Brain microvascular endothelial cell (primary cell): ENCODE measurements at regions not wholly inside any gene's neighbourhood (a gene's known extent, or its start where the extent isn't known, plus 50 kb on each side); places are given as distances from the start of the nearest gene placed in this dataset.

Experiments used
- DNase-seq: peaks from one replicate; pipeline ENCODE4 v3.0.0-alpha.2; 2020
- H3K27ac ChIP-seq: fragments of 250-450 bp; sonication (Bioruptor Pico); 2 replicates; pipeline ENCODE4 v1.5.1; 2020; ENCODE audit warnings: mild to moderate bottlenecking, moderate library complexity
- H3K27me3 ChIP-seq: fragments of 250-450 bp; sonication (Bioruptor Pico); replicated peaks from 2 replicates; pipeline ENCODE4 v1.5.1; 2020; ENCODE audit warnings: mild to moderate bottlenecking
- H3K36me3 ChIP-seq: fragments of 250-450 bp; sonication (Bioruptor Pico); replicated peaks from 2 replicates; pipeline ENCODE4 v1.5.1; 2020; ENCODE audit warnings: mild to moderate bottlenecking
- H3K4me3 ChIP-seq: 2 replicates; pipeline ENCODE4 v1.5.1; 2011; ENCODE audit warnings: low read depth, mild to moderate bottlenecking, control low read depth, low read length, moderate library complexity
- CTCF ChIP-seq: IDR thresholded peaks from 2 replicates; pipeline ENCODE4 v1.5.1; 2011; ENCODE audit warnings: low read depth, mild to moderate bottlenecking, moderate library complexity, low read length, control low read depth, inconsistent platforms; ENCODE audit errors: missing control alignments
- in situ Hi-C: cut with HindIII; loops from 2 replicates; pipeline ENCODE4 v1.10.0; 2017; ENCODE audit warnings: low sequenced_read_pairs, low pct_ligation_motif_present

GRCh38 chr2:122412360-122412759 is 656.9 kb downstream of the TSN start:
- in situ Hi-C loops, result no loop called here
- Histone ChIP-seq H3K36me3 (no peaks in the 10 kb centered on the region), H3K27me3 (no peaks in the 10 kb centered on the region), H3K27ac (no peak overlapping the region), H3K4me3 (no peak overlapping the region)
- no peak for TF ChIP-seq CTCF
- no peak for DNase-seq

GRCh38 chr2:122414902-122415301 is 659.5 kb downstream of the TSN start:
- no peak for DNase-seq
- in situ Hi-C loops, result no loop called here
- Histone ChIP-seq H3K27me3 (no peaks in the 10 kb centered on the region), H3K36me3 (no peaks in the 10 kb centered on the region), H3K4me3 (no peak overlapping the region), H3K27ac (no peak overlapping the region)
- TF ChIP-seq CTCF, result no peak

- DNase-seq, result no peak
- in situ Hi-C loops, result no loop called here
These were observed 661.7 kb downstream of the TSN start for GRCh38 chr2:122417114-122417513.

GRCh38 chr2:122421775-122422174 is 666.3 kb downstream of the TSN start:
- no peak for DNase-seq
- no peaks in the 10 kb centered on the region for H3K27me3 ChIP-seq

More at GRCh38 chr2:122417114-122417513, 661.7 kb downstream of the TSN start:
- Histone ChIP-seq H3K36me3 (no peaks in the 10 kb centered on the region), H3K27ac (no peak overlapping the region), H3K27me3 (no peaks in the 10 kb centered on the region), H3K4me3 (no peak overlapping the region)
- no peak for TF ChIP-seq CTCF

GRCh38 chr2:122422384-122422991 is 667.0 kb downstream of the TSN start:
- DNase-seq, result no peak
- no peak for TF ChIP-seq CTCF
- Histone ChIP-seq H3K27me3 (no peaks in the 10 kb centered on the region), H3K27ac (no peak overlapping the region), H3K4me3 (no peak overlapping the region), H3K36me3 (no peaks in the 10 kb centered on the region)
- in situ Hi-C loops, result no loop called here

More at GRCh38 chr2:122421775-122422174, 666.3 kb downstream of the TSN start:
- Histone ChIP-seq H3K27ac (no peak overlapping the region), H3K36me3 (no peaks in the 10 kb centered on the region), H3K4me3 (no peak overlapping the region)
- in situ Hi-C loops, result no loop called here
- no peak for TF ChIP-seq CTCF

GRCh38 chr2:122423934-122424333 is 668.5 kb downstream of the TSN start:
- no peak for DNase-seq
- no peak for TF ChIP-seq CTCF
- Histone ChIP-seq H3K27ac (no peak overlapping the region), H3K4me3 (no peak overlapping the region), H3K36me3 (no peaks in the 10 kb centered on the region), H3K27me3 (no peaks in the 10 kb centered on the region)
- in situ Hi-C loops, result no loop called here
